ENCODE measurements at regions not wholly inside any gene's neighbourhood (a gene's known extent, or its start where the extent isn't known, plus 50 kb on each side); places are given as distances from the start of the nearest gene placed in this dataset.

DNA sequence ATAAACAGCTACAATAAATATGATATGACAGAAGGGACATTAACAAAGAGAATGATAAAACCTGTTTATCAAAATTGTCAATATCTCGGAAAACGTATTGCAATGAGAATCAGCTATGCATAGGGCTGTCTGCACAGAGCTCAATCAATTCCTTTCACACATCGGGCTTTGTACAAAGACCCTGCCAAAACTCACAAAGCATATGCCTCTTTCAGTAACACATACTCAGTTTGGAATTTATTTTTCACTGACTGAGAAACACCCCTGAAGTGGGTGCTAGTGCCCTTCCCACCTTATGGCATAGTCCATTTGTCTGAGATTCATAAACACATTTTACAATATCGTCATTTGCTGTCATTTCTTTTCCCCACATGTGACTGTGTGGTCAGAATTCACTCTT lies 815.8 kb upstream of the FAM98A start:
- TF ChIP-seq CTCF (IDR thresholded peaks at IDR 0.05) = no peak
- TF ChIP-seq EP300 (IDR thresholded peaks at IDR 0.05) = no peak
- TF ChIP-seq POLR2AphosphoS5 (IDR thresholded peaks at IDR 0.05) = no peak
